GM18951 (cell line): ENCODE measurements at regions not wholly inside any gene's neighbourhood (a gene's known extent, or its start where the extent isn't known, plus 50 kb on each side); places are given as distances from the start of the nearest gene placed in this dataset.
"Not testable (repeated sequence)": the region's sequence is repeated elsewhere in the genome, so short reads cannot be mapped to it uniquely, and the experiment has no call there.

Experiments used
- POLR2A ChIP-seq: IDR thresholded peaks from 4 replicates; pipeline ENCODE4 v1.6.1; 2011; ENCODE audit warnings: mild to moderate bottlenecking; ENCODE audit not compliant: insufficient read length, insufficient read depth; ENCODE audit errors: extremely low read depth
- in situ Hi-C: fragments of 300-500 bp; cut with MboI; formaldehyde crosslinking; loops from one replicate; pipeline ENCODE4 v1.12.0; 2022; ENCODE audit warnings: low sequenced_read_pairs, mixed read lengths, inconsistent platforms; ENCODE audit not compliant: unreplicated experiment

GRCh38 chr7:24378871-24379616 is 95.1 kb downstream of the NPY start:
- in situ Hi-C loops = no loop called here
- no peak for TF ChIP-seq POLR2A

- in situ Hi-C loops = no loop called here
- TF ChIP-seq POLR2A = no peak
Observed at GRCh38 chr7:24381894-24382505, 98.0 kb downstream of the NPY start.

GRCh38 chr7:24383055-24383454 is 99.1 kb downstream of the NPY start:
- in situ Hi-C loops = no loop called here
- TF ChIP-seq POLR2A = no peak

- no peak for TF ChIP-seq POLR2A
- in situ Hi-C loops = no loop called here
Observed at GRCh38 chr7:24384362-24385030, 100.5 kb downstream of the NPY start.

GRCh38 chr7:24388212-24388611 is 104.2 kb downstream of the NPY start:
- TF ChIP-seq POLR2A = no peak
- in situ Hi-C loops = no loop called here

- in situ Hi-C loops = no loop called here
- TF ChIP-seq POLR2A = no peak
Observed at GRCh38 chr7:24390376-24391157, 106.6 kb downstream of the NPY start.

GRCh38 chr7:24392774-24393173 is 108.8 kb downstream of the NPY start:
- in situ Hi-C loops = no loop called here
- no peak for TF ChIP-seq POLR2A

GRCh38 chr7:24395512-24395911 is 111.5 kb downstream of the NPY start:
- TF ChIP-seq POLR2A = no peak
- in situ Hi-C loops = no loop called here

- in situ Hi-C loops = not testable (repeated sequence)
Observed at GRCh38 chr7:24396387-24396786, 112.4 kb downstream of the NPY start.

GRCh38 chr7:24401628-24402593 is 117.9 kb downstream of the NPY start:
- in situ Hi-C loops = loop anchor here (25.0 kb wide), 1 partner anchor 260 kb away; no protein-coding TSS in a partner anchor
- no peak for TF ChIP-seq POLR2A

GRCh38 chr7:24402655-24403054 is 118.7 kb downstream of the NPY start:
- in situ Hi-C loops = loop anchor here (25.0 kb wide), 1 partner anchor 260 kb away; no protein-coding TSS in a partner anchor

GRCh38 chr7:24403557-24403956 is 119.6 kb downstream of the NPY start:
- in situ Hi-C loops = loop anchor here (25.0 kb wide), 1 partner anchor 259 kb away; no protein-coding TSS in a partner anchor

More at GRCh38 chr7:24402655-24403054, 118.7 kb downstream of the NPY start:
- no peak for TF ChIP-seq POLR2A

GRCh38 chr7:24404315-24404714 is 120.3 kb downstream of the NPY start:
- TF ChIP-seq POLR2A = no peak
- in situ Hi-C loops = loop anchor here (25.0 kb wide), 1 partner anchor 258 kb away; no protein-coding TSS in a partner anchor

More at GRCh38 chr7:24403557-24403956, 119.6 kb downstream of the NPY start:
- TF ChIP-seq POLR2A = no peak
